ENCODE measurements at regions not wholly inside any gene's neighbourhood (a gene's known extent, or its start where the extent isn't known, plus 50 kb on each side); places are given as distances from the start of the nearest gene placed in this dataset.

GRCh38 chr4:22587253-22587652 is 71.4 kb upstream of the ADGRA3 start:
- H3K4me2 ChIP-seq (ENCODE audit: control insufficient read depth, insufficient read depth), result no peak overlapping the region
- H3K36me3 ChIP-seq (ENCODE audit: control insufficient read depth in 2 of 2, insufficient read depth in 2 of 2, low read length in 1 of 2), result no peaks in the 10 kb centered on the region
- H2AFZ ChIP-seq (ENCODE audit: control insufficient read depth, low read depth, low read length), result no peak overlapping the region
- RAD21 ChIA-PET (ENCODE audit: unreplicated experiment), result no interaction called here
- H3K9me3 ChIP-seq (replicated peaks; ENCODE audit: control insufficient read depth, insufficient read depth, low read length), result no peaks in the 10 kb centered on the region
- 38% methylated on average over 7 of the region's 7 CpGs for WGBS (ENCODE audit: insufficient coverage, insufficient replicate concordance, low lambda C conversion rate, missing lambda C conversion rate)
- POLR2A ChIA-PET, result no interaction called here
- BruUV-seq (replicated peaks), result no TSS peak
- DNase-seq (ENCODE audit: low read depth, low spot score) (no peak), ATAC-seq (no peak), FAIRE-seq (no peak)
- H3K4me3 ChIP-seq, result no peak overlapping the region
- SMC1A ChIA-PET (ENCODE audit: uncharacterized antibody, unreplicated experiment), result no interaction called here
- H3K27me3 ChIP-seq (replicated peaks in 1 of 2; ENCODE audit: control insufficient read depth in 2 of 2, insufficient read depth in 2 of 2, low read length in 1 of 2), result no peaks in the 10 kb centered on the region
- TF ChIP-seq IKZF1 (conservative IDR thresholded peaks at IDR 0.05) (no peak), RAD51 (IDR thresholded peaks at IDR 0.05) (no peak), BACH1 (IDR thresholded peaks at IDR 0.05; ENCODE audit: borderline replicate concordance) (no peak), ZBTB40 (IDR thresholded peaks at IDR 0.05; ENCODE audit: borderline replicate concordance) (no peak), PRDM15 (CRISPR knock-in tag; IDR thresholded peaks at IDR 0.05) (no peak)
- CTCF ChIA-PET, result no interaction called here
- in situ Hi-C loops (cut with MboI) (no loop called here), intact Hi-C loops (cut with micrococcal nuclease; ENCODE audit: unreplicated experiment) (no loop called here)
- H4K20me1 ChIP-seq (ENCODE audit: control insufficient read depth, insufficient read depth), result no peaks in the 10 kb centered on the region
- H3K4me1 ChIP-seq (ENCODE audit: control insufficient read depth, insufficient read depth, low read length), result no peaks in the 10 kb centered on the region
- H3K79me2 ChIP-seq (ENCODE audit: control insufficient read depth, insufficient read depth, low read length), result no peaks in the 10 kb centered on the region
- no peak overlapping the region for H3K27ac ChIP-seq (ENCODE audit: control insufficient read depth, insufficient read depth)
- no peak overlapping the region for H3K9ac ChIP-seq (ENCODE audit: control insufficient read depth, insufficient read depth, low read length)

Data from GM12878 (cell line).